Peyer's patch (tissue), 4 donors: ENCODE measurements at regions not wholly inside any gene's neighbourhood (a gene's known extent, or its start where the extent isn't known, plus 50 kb on each side); places are given as distances from the start of the nearest gene placed in this dataset.

ENCODE experiments used
- CTCF ChIP-seq, 6 experiments: fragments of 450-650 bp in 4 of 6; fragments of 200-600 bp in 2 of 6; sonication (generic) in 1 of 6; IDR thresholded peaks; one replicate each; pipeline ENCODE4 v1.5.1; 2017 to 2019; ENCODE audit warnings: antibody characterized with exemption in 6 of 6, mild to moderate bottlenecking in 3 of 6, moderate library complexity in 1 of 6
- POLR2A ChIP-seq, 2 donors: fragments of 450-650 bp; IDR thresholded peaks; one replicate each; pipeline ENCODE4 v1.5.1; 2017; ENCODE audit warnings: antibody characterized with exemption in 2 of 2, mild to moderate bottlenecking in 2 of 2, moderate library complexity in 2 of 2

- TF ChIP-seq CTCF (IDR thresholded peaks at IDR 0.05) (no peak), POLR2A (IDR thresholded peaks at IDR 0.05) (no peak)
Observed at GRCh38 chr13:51025245-51025905, 85.7 kb downstream of the C13orf42 start.
